Panc1 (cell line): ENCODE measurements at regions not wholly inside any gene's neighbourhood (a gene's known extent, or its start where the extent isn't known, plus 50 kb on each side); places are given as distances from the start of the nearest gene placed in this dataset.

Experiments
- ATAC-seq: fragments of 200-7000 bp; cut with Tn5 transposase; 2 replicates; pipeline ENCODE4 v1.9.1; 2020; ENCODE audit warnings: mild to moderate bottlenecking, moderate library complexity
- BruUV-seq: library from RNA; stranded (reverse); fragments of 400-500 nt; replicated peaks from 2 replicates; lab custom pipeline; 2021; lab: Mats Ljungman, UMichigan
- CTCF ChIA-PET: fragments of 300-600 bp; sonication (Branson Sonifier 250); formaldehyde crosslinking; loops from one replicate; lab custom pipeline; 2022; ENCODE audit warnings: antibody characterized with exemption; lab: Charles Lee
- POLR2A ChIA-PET: fragments of 300-600 bp; sonication (Branson Sonifier 250); formaldehyde crosslinking; loops from one replicate; lab custom pipeline; 2022; ENCODE audit warnings: antibody characterized with exemption; lab: Charles Lee
- DNase-seq: peaks from one replicate; pipeline ENCODE4 v3.0.0-alpha.2; 2010; ENCODE audit warnings: low read depth, low spot score
- H3K27ac ChIP-seq: 2 replicates; pipeline ENCODE4 v1.5.1; 2011; ENCODE audit warnings: mild to moderate bottlenecking, low read length, inconsistent platforms
- H3K27me3 ChIP-seq: fragments of 200-500 bp; sonication (Bioruptor generic); 2 replicates; pipeline ENCODE4 v1.6.0; 2014; ENCODE audit warnings: low read length, inconsistent platforms; ENCODE audit not compliant: control insufficient read depth, insufficient read depth
- H3K36me3 ChIP-seq: fragments of 200-500 bp; sonication (Bioruptor generic); 2 replicates; pipeline ENCODE4 v1.5.1; 2014; ENCODE audit warnings: inconsistent platforms, mild to moderate bottlenecking, low read length, moderate library complexity; ENCODE audit not compliant: control insufficient read depth, insufficient read depth
- H3K4me1 ChIP-seq: 2 replicates; pipeline ENCODE4 v1.5.1; 2011; ENCODE audit warnings: inconsistent platforms, mild to moderate bottlenecking, low read length, moderate library complexity; ENCODE audit not compliant: control insufficient read depth, insufficient read depth
- H3K4me3 ChIP-seq, 2 experiments: 2 replicates each; pipeline ENCODE4 v1.5.1; 2011 to 2012; ENCODE audit warnings: low read depth in 2 of 2, low read length in 2 of 2, mild to moderate bottlenecking in 2 of 2, inconsistent platforms in 1 of 2, moderate library complexity in 1 of 2
- H3K9me3 ChIP-seq: fragments of 200-500 bp; sonication (Bioruptor generic); 2 replicates; pipeline ENCODE4 v1.5.1; 2014; ENCODE audit warnings: low read depth, mild to moderate bottlenecking, inconsistent platforms, low read length, moderate library complexity; ENCODE audit not compliant: control insufficient read depth, insufficient read depth
- CTCF ChIP-seq: fragments of 450-650 bp; IDR thresholded peaks from 2 replicates; pipeline ENCODE4 v1.5.1; 2017; ENCODE audit warnings: mild to moderate bottlenecking
- POLR2AphosphoS5 ChIP-seq: IDR thresholded peaks from 2 replicates; pipeline ENCODE4 v1.6.1; 2012; ENCODE audit warnings: mild to moderate bottlenecking, low read depth, low read length, moderate library complexity
- REST ChIP-seq, 2 experiments: IDR thresholded peaks; 2 replicates each; pipeline ENCODE4 v1.6.1; 2011 to 2012; ENCODE audit warnings: low read depth in 2 of 2, control low read depth in 1 of 2, low read length in 1 of 2, mild to moderate bottlenecking in 1 of 2, moderate library complexity in 1 of 2; ENCODE audit not compliant: insufficient read depth in 1 of 2
- SIN3A ChIP-seq: IDR thresholded peaks from 2 replicates; pipeline ENCODE4 v1.6.1; 2012; ENCODE audit warnings: low read depth, mild to moderate bottlenecking, low read length, moderate library complexity, borderline replicate concordance; ENCODE audit not compliant: insufficient read depth
- TCF7L2 ChIP-seq: IDR thresholded peaks from 2 replicates; pipeline ENCODE4 v1.6.1; 2011; ENCODE audit warnings: mild to moderate bottlenecking, low read depth, low read length, inconsistent platforms
- in situ Hi-C: cut with HindIII; loops from 2 replicates; pipeline ENCODE4 v1.10.0; 2016; ENCODE audit warnings: low sequenced_read_pairs, low pct_unique_long_range_greater_than_20kb
- intact Hi-C: fragments of 100-400 bp; cut with micrococcal nuclease; formaldehyde crosslinking; loops from one replicate; pipeline ENCODE4 v1.10.0; 2022; ENCODE audit not compliant: unreplicated experiment

GRCh38 chr20:50299325-50299629 is 108.6 kb downstream of the CEBPB start:
- ATAC-seq: no peak
- intact Hi-C loops: loop anchor here (10.0 kb wide), 1 partner anchor 166 kb away; no protein-coding TSS in a partner anchor
- Histone ChIP-seq H3K27ac (no peak overlapping the region), H3K4me1 (peaks cover 4% of the 10 kb centered on the region), H3K9me3 (no peaks in the 10 kb centered on the region), H3K27me3 (no peaks in the 10 kb centered on the region), H3K36me3 (no peaks in the 10 kb centered on the region), H3K4me3 (no peak overlapping the region)
- DNase-seq: no peak
- BruUV-seq: no TSS peak
- in situ Hi-C loops: no loop called here
- ChIA-PET POLR2A (no interaction called here), CTCF (no interaction called here)
- TF ChIP-seq POLR2AphosphoS5 (no peak), CTCF (no peak), REST (IDR thresholded peaks at IDR 0.05; ENCODE audit: insufficient read depth in 1 of 2, low read depth in 2 of 2, low read length in 1 of 2) (no peak), SIN3A (no peak), TCF7L2 (no peak)

GRCh38 chr20:50301165-50301564 is 110.5 kb downstream of the CEBPB start:
- DNase-seq (no peak), ATAC-seq (no peak)
- no peaks in the 10 kb centered on the region for H3K27me3 ChIP-seq
- no peak overlapping the region for H3K4me3 ChIP-seq
- no peak overlapping the region for H3K27ac ChIP-seq
- ChIA-PET POLR2A (interaction anchor here (0.6 kb wide), 1 partner anchor 38 kb away, joined by 3 read pairs; no protein-coding TSS in a partner anchor), CTCF (no interaction called here)
- in situ Hi-C loops: no loop called here
- H3K9me3 ChIP-seq: no peaks in the 10 kb centered on the region
- H3K36me3 ChIP-seq: no peaks in the 10 kb centered on the region
- no TSS peak for BruUV-seq
- intact Hi-C loops: no loop called here
- H3K4me1 ChIP-seq: peaks cover 15% of the 10 kb centered on the region
- TF ChIP-seq REST (IDR thresholded peaks at IDR 0.05; ENCODE audit: insufficient read depth in 1 of 2, low read depth in 2 of 2, low read length in 1 of 2) (no peak), TCF7L2 (no peak), CTCF (no peak), POLR2AphosphoS5 (no peak), SIN3A (no peak)
